CD1c-positive myeloid dendritic cell (primary cell): ENCODE measurements at regions not wholly inside any gene's neighbourhood (a gene's known extent, or its start where the extent isn't known, plus 50 kb on each side); places are given as distances from the start of the nearest gene placed in this dataset.

Experiments used
- DNase-seq: peaks from one replicate; pipeline ENCODE4 v3.0.0-alpha.2; 2016; ENCODE audit errors: extremely low spot score

DNA sequence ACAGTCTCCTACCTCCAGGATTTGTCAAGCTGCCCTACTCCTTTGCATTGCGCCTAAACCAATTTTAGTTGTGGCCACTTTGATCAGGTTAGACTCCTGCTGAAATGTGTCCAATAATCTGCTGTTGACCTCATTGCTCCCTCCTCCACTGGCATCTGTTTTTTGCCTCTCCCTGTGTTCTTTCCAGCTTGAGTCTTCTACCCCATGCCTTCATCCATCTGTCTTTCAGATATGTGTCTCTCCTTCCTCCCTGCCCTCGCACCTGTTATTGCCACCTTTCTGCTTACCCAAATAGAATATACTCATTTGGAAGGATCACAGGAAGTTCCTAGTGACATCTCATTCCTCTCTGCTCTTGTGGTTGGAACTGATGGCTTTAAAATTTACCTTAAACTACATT, 366.6 kb upstream of the CLNK start:
- DNase-seq, result no peak

DNA sequence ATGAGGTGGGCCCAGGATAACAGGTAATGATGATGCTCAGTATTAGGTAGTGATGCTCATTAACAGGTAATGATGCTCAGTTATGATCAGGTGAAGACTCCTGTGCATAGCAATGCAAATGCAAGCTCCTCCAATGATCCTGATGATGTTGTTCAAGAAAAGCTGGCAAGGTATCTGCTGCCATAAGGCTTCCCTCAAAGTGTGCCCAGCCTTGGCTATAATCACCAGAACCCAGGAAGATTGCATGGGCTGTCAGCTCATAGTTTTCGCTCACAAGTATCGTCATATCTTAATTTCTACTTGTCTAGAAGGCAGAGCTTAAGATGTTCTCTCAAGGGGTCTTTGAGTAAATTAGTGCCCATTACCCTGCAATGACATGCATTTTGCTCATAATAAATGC, 366.2 kb upstream of the CLNK start:
- no peak for DNase-seq

DNA sequence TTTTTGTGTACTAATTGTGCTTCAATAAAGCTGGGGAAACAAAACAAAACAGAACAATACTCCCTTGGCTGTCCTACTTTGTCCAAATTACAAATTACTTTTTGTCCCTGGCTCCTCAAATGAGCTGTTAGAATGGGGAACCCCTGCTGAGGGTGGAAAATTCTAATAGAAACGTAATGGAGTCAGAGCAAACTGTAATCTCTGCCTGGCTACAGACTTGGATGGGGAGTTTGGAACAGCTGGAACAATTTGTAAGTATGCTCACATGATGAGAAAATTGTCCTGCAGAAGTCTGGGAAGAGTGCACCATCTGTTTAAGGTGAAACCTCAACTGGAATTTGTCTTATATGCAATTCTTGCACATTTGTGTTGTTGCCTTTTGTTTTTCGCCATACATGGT, 364.4 kb upstream of the CLNK start:
- DNase-seq, result no peak

DNA sequence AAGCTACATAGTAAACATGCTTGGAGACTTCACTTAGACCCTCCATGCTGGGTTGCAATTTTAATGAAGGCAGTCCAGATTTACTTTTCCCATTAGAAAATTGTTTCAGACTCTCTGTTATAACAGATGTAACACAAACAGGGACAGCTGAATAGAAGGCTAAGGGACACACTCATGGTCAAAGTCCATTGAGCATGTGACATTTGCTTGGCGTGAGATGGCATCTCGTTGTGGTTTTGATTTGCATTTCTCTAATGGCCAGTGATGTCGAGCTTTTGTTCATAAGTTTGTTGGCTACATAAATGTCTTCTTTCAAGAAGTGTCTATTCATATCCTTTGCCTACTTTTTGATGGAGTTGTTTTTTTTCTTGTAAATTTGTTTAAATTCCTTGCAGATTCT, 358.2 kb upstream of the CLNK start:
- no peak for DNase-seq

DNA sequence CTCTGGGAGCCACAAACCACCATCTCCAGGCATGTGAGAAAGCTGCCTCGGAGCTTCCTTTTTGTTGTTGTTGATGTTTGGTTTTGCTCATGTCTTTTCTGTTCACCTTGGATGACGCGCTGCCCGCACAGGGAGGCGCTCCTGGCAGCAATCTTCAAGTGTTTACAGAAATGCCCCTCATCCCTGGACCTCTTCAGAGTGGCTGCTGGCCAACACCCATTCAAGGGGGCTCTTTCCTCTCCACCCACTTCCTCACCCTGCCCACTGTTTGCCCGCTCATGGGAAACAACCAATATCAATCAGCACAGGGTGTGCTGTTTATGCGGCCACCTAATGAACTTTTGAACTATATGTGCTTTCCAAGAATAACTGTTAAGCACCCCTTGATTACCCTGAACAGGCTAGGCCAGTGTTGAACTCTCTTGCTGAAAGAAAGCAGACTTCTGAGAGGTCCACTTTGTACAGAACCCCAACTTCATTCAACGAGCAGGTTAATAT, 355.1 kb upstream of the CLNK start:
- no peak for DNase-seq

DNA sequence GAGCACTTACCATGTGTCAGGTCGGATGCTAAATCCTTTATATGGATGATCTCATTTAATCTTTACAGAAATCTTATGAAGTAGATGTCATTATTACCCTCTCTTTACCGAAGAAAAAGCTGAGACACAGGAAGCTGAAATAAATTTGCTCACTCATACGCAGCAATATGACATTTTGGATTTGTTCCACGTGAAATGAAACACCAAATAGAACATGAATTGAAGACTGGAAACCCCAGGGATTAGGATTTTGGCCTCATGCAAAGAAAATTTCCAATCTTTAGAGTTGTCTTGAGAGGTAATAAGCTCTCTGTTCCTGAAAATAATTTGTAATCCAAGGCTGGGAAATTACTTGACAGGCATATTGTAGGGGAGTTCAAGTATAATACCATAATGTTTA, 354.4 kb upstream of the CLNK start:
- DNase-seq, result no peak

DNA sequence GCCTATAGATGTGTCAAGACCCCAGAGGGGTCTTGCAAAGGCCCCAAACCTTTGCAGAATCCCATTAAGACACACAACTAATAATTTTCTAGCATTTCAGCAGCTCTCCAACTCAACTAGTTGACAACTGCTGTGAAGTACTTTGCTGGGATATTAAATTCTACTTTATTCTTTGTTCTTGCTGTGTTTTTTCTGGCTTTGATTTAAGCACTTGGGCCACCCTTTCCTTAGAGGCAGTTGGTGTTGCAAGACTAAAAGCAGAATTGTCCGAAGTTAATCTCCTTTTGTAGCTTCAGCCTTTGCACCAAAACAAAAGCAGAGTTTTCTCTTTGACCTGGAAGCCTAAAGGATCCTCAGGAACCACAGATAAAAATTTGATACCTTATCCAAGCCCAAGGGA, 353.1 kb upstream of the CLNK start:
- no peak for DNase-seq

DNA sequence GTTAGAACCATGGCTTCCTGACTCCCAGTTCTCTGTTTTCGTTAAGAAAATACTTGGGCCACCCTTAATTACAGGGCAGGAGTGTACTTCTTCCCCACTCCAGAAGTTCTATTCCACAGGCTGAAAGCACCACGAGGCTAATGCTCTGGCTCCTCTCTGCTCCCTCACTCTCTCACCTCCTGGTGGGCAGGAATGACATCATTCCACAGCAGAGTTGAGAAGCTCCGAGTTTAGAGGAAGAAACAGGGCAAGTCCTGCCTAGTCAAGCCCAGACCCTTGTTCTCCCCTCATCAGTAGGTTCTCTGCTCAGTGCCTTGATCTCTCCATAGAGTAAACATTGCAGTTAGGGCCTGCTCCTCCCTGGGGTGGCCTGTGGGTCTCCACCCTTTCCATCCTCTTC, 343.8 kb upstream of the CLNK start:
- DNase-seq, result no peak

DNA sequence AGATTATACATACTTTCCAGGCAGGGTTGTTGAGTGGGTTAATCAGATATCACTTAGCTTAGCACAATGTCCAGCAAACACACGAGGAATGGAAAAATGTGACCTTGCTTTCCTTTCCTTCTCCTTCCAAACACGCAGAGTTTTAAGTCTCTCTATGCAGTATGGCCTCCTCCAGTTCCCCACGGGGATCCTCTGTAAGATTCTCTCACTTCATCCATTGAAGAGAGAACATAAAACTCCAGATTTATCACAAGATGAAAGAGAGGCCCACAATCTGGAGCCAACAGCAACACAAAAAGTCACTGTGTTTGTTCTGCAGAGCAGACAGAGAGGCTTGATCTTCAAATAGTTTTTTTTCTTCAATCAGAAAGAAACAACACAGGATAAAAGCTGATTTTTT, 336.8 kb upstream of the CLNK start:
- DNase-seq, result no peak

DNA sequence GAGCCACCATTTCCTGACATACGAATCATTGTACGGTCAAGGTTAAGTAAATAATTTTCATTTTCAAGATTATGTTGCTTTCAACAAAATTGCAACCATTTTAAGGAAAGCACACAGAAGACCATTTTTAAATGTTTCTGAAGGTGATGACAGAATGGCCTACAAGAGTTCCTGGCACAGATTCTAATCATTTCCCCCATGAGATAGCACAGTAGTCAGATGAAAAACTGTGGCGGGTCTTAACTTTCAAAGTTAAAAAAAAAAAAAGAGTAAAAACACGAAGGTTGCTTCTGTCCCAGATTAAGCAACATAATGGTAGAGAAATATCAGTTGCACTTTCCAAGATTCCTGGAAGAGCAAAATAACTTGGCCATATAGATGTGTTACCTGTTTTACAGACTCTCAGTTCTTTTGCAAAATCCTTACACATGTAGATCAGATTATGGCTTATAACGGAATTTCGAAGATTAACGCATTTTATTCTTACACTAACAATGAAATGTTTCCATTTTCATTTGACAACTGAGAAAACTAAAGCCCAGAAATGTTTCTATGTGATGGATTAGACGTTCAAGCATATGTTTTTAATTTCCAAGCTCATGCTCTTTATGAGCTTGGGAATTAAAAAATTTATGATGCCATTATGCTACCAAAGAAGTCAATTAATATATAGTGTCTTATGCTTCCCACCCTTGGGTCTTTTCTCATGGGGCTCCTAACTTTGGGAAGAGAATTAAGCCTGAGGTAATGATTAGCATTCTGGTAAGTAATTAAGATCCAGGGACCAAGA, 335.1 kb upstream of the CLNK start:
- DNase-seq, result no peak

DNA sequence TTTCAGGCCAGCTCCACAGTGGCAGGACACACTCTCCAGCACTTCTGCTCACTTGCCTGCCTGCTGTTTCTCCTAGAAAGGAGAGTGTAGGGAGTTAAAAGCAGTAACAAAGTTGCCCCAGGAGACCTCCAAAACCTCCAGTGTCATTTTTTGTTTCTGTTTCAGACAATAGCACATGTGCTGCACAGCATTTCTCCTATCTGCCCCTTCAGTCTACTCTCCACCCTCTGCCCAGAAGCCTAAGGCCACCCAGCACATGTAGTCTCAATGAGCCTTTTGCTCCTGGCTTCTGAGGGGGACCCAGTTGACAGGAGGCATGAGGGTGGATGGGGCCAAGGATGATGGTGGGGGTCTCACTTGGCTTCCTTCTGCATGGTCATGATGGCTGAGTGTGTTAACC, 329.6 kb upstream of the CLNK start:
- no peak for DNase-seq

DNA sequence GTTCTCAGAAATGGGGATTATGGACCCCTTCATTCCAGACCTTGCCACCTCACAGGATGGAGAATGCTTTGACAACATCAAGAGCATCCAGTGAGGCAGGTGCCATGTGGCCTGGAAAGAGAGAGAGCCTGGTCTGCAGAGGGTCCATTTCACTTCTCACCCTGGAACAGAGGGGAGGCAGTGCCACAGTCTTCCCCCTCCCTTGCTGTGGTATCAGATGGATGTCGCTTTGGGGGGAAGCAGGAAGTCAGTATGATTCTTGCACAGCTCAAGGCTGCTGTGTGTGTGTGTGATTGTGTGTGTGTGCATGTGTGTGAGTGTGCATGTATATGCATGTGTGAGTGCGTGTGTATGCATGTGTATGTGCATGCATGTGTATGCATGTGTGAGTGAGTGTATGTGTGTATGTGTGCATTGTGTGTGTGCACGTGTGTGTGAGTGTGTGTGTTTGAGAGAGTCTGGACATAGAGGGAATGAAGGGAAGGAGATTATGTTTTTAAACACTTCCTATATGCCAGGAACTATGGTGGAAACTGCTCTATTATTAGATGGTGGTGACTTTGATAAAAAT, 328.6 kb upstream of the CLNK start:
- no peak for DNase-seq

DNA sequence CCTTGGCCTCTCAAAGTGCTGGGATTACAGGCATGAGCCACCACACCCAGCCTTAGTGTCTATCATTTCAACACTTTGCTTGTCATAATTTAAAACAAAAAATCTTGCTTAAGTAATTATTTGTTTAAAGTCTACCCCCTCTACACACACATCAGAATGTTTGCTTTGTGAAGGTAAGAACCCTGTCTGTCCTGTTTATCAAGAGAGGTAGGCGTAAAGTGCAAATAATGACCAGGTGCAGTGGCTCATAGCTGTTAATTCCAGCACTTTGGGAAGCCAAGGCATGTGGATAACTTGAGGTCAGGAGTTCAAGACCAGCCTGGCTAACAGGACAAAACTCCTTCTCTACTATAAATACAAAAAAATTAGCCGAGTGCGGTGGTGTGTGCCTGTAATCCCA, 326.7 kb upstream of the CLNK start:
- DNase-seq, result no peak

DNA sequence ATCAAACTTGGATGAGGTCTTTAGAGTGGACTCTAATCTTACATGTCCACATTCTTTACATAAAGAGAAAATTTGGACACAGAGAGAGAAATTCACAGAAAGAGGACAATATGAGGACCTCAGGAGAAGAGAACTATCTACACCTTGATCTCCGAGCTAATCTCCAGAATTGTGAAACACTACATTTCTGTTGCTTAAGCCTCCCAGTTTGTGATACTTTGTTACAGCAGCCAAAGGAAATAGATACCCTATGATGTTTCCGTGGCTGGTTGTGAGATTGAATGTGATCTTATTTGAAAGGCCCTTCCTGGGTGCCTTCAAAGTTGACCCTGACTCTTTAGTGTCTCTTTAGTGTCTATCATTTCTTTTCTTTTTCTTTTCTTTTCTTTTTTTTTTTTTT, 326.1 kb upstream of the CLNK start:
- no peak for DNase-seq

DNA sequence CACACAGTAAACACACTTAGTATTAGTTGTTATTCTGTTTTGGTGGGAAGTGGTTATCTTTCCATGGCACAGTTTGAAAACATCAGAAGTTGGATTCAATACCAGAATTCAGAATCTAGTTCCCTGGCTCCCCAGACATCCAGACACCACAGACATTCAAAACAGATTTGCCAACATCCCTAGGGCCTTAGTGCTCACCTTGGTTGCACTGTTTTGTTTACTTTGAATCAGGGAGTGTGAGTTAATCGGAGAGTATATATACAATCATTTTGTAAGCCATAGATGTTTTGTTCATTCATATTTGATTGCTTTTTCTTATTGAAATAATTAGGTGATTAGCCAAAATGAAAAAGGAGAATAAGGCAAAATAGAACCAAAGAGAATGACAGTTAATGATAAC, 324.7 kb upstream of the CLNK start:
- no peak for DNase-seq

DNA sequence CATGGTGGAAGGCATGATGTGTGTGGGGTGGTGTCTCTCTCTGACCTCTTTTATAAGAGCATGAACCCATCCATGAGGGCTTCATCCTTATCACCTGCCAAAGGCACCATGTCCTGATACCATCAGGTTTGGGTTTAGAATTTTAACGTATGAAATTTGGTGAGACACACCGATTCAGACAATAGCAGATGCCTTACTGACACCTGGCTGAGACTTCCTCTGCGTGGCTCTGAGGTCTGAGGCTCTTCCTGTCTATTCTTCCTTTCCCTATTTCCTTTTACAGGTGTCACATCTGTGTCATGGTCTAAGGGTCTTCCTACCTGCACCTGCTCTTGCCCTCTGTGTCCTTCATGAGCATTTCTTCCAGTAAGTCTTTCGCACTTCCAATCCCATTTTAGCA, 320.7 kb upstream of the CLNK start:
- no peak for DNase-seq

DNA sequence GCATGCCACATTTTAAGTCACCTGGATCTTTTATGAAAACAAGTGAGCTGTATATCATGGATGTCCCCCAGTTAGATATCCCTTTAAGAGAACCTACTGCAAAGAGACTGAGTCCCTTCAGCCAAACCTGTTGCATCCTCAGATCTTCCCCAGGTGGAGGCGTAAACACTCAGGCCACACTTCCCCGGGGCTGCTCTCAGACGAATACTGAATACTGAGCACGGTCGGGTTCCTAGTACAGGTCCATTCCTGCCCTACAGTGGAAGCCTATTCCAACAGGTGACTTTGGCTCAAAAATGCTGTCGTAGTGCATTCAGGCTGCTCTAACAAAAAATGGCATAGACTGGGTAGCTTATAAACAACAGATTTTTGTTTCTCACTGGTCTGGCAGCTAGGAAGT, 320.2 kb upstream of the CLNK start:
- DNase-seq, result no peak

DNA sequence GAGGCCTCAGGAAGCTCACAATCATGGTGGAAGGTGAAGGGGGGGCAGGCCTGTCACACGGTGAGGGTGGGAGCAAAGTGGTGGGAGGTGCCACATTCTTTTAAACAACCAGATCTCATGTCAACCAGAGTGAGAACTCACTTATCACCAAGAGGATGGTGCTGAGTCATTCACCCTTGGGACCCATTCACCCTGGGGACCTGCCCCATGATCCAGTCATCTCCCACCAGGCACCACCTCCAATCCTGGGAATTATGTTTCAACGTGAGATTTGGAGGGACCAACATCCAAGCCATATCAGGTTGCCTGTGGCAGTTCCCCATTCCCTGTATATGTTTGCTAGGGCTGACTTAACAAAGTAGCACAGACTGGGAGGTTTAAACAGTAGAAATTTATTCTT, 318.4 kb upstream of the CLNK start:
- DNase-seq, result no peak

DNA sequence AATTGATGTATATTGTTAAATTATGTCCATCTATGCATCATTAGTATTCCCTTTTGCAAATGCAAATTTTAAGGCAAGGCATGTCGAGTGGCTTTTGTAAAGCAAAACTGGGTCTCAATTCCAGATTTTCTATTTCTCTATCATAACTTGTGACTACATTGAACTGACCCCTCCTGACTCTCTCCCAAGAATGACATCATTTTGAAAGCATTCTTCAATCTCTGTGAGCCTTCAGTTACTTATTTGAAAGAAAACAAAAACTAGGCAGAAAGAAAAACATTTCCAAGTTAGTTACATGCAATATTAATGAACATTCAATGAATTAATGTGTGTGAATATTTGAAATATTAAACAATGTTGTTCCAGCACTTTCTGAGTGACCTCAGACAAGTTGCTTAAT, 314.3 kb upstream of the CLNK start:
- DNase-seq, result no peak

DNA sequence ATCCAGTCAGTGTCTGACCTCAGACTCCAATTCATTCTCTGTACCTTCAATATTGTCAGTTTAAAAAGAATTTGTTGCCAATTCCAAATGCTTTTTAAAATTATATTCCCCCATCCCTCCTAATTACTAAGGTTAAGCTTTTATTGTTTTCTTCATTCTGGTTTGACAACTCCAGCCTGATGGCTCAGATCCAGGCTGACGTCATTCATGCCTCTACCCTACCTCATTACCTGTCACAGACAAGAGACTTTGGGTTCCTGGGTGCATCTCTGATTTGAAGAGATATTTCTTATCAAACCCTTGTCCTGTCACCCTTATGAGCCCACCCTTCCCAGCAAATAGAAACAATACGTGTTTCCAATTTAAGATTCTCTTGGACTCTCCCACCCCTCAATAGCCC, 300.2 kb upstream of the CLNK start:
- no peak for DNase-seq

DNA sequence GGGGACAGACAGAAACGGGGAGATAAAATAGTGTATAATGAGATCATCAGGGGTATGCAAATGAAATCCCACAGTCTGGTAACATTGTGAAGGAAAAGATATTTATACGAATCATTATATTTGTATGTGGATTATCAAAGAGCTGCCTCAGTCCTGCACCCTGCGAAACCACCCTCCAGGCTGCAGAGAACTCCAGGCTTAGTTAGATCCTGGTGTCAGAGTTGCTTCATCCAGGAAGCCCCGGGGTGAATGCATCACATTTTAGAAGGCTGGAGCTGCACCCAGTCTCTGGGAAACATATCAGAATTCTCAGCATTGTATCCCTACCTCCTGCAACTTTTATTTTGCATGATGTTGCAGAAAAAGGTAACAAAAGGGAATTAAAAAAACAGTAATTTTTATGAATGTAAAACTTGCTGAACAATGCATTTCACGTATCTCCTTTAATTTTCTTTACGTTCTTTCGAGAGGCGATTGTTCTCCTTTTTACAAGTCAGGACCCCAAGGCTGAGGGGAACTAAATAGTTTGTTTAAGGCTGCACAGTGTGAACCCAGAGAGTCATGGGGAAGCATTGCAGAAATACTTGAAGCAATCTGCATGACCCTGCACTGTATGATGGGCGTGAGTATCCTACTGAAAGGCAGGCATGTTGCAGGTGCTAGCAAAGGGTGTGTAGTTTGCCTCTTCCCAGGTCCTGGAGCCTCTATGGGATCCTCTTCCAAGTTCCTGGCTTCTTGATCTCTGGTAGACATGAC, 299.5 kb upstream of the CLNK start:
- no peak for DNase-seq

DNA sequence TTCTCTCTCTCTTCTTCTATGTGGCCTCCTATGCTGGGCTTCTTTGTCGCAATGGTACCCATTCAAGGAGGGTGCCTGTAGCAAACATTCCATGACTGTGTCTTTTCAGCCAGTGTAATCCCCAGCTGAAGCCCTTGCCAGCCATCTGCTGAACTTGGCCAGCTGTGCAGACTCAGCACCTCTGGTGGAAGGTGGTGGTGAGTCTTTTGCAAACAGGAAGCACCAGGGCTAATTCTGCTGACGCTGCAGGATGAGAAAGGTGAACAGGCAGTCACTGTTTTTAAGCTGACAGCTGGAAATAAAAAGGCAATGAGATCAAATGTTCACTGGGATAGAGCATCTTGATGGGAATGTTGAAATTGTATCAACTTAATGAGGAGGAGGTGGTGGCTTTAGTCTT, 298.7 kb upstream of the CLNK start:
- DNase-seq, result no peak

DNA sequence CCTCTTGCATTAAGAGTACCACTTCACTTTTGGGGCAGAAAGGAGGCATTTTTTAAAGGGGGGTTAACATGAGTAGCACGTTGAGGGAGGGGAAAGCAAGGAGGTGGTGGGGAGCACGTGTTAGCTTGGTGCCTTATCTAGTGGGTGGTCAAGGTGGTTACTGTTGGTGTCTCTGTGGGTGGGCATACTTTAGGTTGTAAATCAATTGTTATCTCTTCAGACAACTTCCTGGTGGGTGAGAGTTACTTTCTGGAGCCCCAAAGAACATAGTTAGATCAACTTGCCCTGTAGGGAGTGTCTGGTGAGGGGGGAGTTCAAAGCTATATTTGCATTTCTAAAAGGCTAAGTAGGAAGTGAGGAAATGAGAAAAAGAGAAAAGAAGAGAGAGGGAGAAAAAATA, 297.7 kb upstream of the CLNK start:
- DNase-seq, result no peak
